Psoas muscle (tissue), 7 donors: ENCODE measurements at regions not wholly inside any gene's neighbourhood (a gene's known extent, or its start where the extent isn't known, plus 50 kb on each side); places are given as distances from the start of the nearest gene placed in this dataset.

Experiments
- ATAC-seq, 4 donors: fragments of 200-7000 bp; cut with Tn5 transposase; one replicate each; pipeline ENCODE4 v1.9.1; 2020; ENCODE audit warnings: moderate library complexity in 3 of 4, mild to moderate bottlenecking in 2 of 4
- DNase-seq, 2 donors: peaks; one replicate each; pipeline ENCODE4 v3.0.0-alpha.2; 2020
- H3K27ac ChIP-seq: fragments of 200-600 bp; one replicate; pipeline ENCODE4 v1.8.0; 2022
- H3K27me3 ChIP-seq, 3 donors: fragments of 200-600 bp in 1 of 3; one replicate each; pipeline versions ENCODE4 v1.6.1 to v1.8.0; 2013 to 2022; ENCODE audit warnings: low read length in 2 of 3, mild to moderate bottlenecking in 2 of 3, moderate library complexity in 1 of 3; ENCODE audit not compliant: insufficient read depth in 3 of 3
- H3K36me3 ChIP-seq, 2 donors: fragments of 200-600 bp in 1 of 2; one replicate each; pipeline versions ENCODE4 v1.6.1 to v1.8.0; 2013 to 2022; ENCODE audit warnings: low read depth in 1 of 2, mild to moderate bottlenecking in 1 of 2, moderate library complexity in 1 of 2; ENCODE audit not compliant: insufficient read depth in 1 of 2
- H3K4me1 ChIP-seq: fragments of 200-600 bp; one replicate; pipeline ENCODE4 v1.8.0; 2022
- H3K4me3 ChIP-seq: fragments of 200-600 bp; one replicate; pipeline ENCODE4 v1.8.0; 2022; ENCODE audit warnings: mild to moderate bottlenecking
- H3K9me3 ChIP-seq: fragments of 200-600 bp; one replicate; pipeline ENCODE4 v1.8.0; 2022
- WGBS, 3 donors: extraction: QIAGEN DNeasy Blood & Tissue Kit; methylation state at CpG; one replicate each; pipeline versions ENCODE4 v1.1.6 to v1.1.7; 2013; 5-methylcytosine and 5-hydroxymethylcytosine counted together
- intact Hi-C, 2 donors: fragments of 100-400 bp; cut with DNase I; formaldehyde crosslinking; loops; one replicate each; pipeline versions ENCODE4 v1.11.0 to v1.14.2; 2022
- TF ChIP-seq, protein P1 (sequence below): fragments of 200-600 bp; IDR thresholded peaks from one replicate; pipeline ENCODE4 v1.8.0; 2022; ENCODE audit warnings: antibody characterized with exemption
- donor health status: healthy with polysubstance abuse.
- donor health status: DM: no; HTN: no; CAD: no; lungs with moderate emphysema.
- donor health status: Bipolar disorder and iron deficiency.
- donor health status: healthy.
- donor health status: DM: yes; HTN: yes; CAD: no.
- donor health status: DM: no; HTN: no; CAD: no.
- donor health status: DM: yes; HTN: yes; CAD: no.

DNA sequence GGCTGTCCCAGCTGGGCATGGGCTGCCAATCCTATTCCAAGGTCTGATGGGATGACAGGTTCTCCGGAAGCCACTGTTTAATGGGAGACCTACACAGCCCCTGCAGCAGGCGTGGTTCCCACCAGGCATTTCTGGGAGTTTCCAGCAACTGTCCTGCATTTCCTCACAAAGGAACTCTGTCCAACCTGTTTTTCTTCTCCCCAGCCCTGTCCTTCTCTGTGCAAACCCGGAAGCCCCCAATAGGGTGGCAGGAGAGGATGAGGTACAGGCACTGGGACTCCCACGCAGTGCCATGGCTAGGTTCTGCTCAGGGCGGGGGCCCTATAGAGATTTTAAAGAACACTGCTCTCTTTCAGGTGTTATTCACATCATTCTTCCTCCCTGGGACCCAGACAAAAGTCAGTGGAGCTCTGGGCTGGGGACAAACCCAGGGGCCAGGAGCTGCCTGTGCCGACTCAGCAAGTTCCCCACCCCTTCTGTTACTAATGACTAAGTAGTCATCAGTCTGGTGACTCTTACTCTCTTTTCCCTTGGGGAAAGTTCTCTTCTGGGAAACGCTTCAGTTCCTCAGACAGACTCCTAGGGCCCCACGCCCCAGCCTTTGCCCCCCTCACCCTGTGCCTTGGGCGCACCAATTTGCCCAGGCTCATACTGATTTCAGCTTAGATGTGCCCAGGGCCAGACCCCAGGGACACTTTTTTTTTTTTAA, 97.7 kb downstream of the CD47 start:
- 86 to 92% (median 86%) methylated on average over 9 of the region's 9 CpGs for WGBS, 3 donors
- DNase-seq (no peak), ATAC-seq (no peak)
- Histone ChIP-seq H3K4me1 (no peaks in the 10 kb centered on the region), H3K27ac (no peak overlapping the region), H3K36me3 (no peaks in the 10 kb centered on the region), H3K27me3 (no peaks in the 10 kb centered on the region), H3K4me3 (no peak overlapping the region), H3K9me3 (no peaks in the 10 kb centered on the region)
- intact Hi-C loops: no loop called here
- TF ChIP-seq, protein P1, sequence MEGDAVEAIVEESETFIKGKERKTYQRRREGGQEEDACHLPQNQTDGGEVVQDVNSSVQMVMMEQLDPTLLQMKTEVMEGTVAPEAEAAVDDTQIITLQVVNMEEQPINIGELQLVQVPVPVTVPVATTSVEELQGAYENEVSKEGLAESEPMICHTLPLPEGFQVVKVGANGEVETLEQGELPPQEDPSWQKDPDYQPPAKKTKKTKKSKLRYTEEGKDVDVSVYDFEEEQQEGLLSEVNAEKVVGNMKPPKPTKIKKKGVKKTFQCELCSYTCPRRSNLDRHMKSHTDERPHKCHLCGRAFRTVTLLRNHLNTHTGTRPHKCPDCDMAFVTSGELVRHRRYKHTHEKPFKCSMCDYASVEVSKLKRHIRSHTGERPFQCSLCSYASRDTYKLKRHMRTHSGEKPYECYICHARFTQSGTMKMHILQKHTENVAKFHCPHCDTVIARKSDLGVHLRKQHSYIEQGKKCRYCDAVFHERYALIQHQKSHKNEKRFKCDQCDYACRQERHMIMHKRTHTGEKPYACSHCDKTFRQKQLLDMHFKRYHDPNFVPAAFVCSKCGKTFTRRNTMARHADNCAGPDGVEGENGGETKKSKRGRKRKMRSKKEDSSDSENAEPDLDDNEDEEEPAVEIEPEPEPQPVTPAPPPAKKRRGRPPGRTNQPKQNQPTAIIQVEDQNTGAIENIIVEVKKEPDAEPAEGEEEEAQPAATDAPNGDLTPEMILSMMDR: no peak

DNA sequence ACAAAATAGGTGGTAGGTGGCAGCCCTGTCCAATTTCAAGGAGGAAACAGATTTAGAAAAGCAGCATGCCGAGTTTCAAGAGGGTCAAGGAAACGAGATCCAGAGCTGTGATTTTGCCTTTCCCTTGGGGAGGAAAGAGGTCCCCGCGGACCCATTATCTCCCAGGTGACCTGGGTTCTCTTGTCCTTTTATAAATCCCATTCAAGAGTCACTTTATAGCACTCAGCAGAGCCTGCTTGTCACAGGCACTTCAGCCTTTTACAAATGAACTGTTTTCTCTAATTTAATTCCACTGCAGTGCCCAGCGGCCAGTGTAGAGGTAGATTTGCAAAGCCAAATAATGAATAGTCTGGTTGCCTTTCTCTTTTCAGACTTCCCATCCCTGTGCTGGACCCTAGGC, 99.9 kb downstream of the CD47 start:
- TF ChIP-seq, protein P1: no peak
- H3K36me3 ChIP-seq: no peaks in the 10 kb centered on the region
- H3K9me3 ChIP-seq: no peaks in the 10 kb centered on the region
- H3K27me3 ChIP-seq: no peaks in the 10 kb centered on the region
- no peak overlapping the region for H3K27ac ChIP-seq
- no peak for DNase-seq
- H3K4me1 ChIP-seq: peaks cover 10% of the 10 kb centered on the region
- WGBS, 3 donors: 91 to 98% (median 93%) methylated on average over 5 of the region's 5 CpGs
- intact Hi-C loops: no loop called here
- ATAC-seq: no peak
- no peak overlapping the region for H3K4me3 ChIP-seq

DNA sequence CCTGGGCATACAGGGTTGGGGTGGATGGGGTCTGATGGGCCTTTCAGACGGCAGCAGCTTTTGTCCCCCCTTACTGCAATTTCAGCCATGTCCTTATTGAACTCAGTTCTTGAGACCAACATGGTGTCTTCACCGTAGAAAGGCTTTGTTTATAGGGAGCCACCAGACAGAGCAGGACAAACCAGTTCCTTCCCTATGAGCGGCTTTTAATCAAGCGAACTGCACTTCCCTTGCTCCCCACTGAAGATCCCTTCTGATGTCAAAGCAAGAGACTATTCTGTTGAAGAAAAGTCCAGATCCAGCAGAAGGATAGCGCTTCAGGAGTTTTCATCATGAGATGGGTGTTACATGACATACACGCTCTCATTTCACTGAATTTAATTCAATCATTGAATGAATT, 100.4 kb downstream of the CD47 start:
- Histone ChIP-seq H3K27ac (no peak overlapping the region), H3K4me1 (peaks cover 10% of the 10 kb centered on the region), H3K27me3 (no peaks in the 10 kb centered on the region), H3K4me3 (no peak overlapping the region), H3K9me3 (no peaks in the 10 kb centered on the region), H3K36me3 (no peaks in the 10 kb centered on the region)
- DNase-seq (no peak), ATAC-seq (no peak)
- TF ChIP-seq, protein P1: no peak
- intact Hi-C loops: no loop called here
- 96 to 98% (median 96%) methylated on average over 6 of the region's 6 CpGs for WGBS, 3 donors

DNA sequence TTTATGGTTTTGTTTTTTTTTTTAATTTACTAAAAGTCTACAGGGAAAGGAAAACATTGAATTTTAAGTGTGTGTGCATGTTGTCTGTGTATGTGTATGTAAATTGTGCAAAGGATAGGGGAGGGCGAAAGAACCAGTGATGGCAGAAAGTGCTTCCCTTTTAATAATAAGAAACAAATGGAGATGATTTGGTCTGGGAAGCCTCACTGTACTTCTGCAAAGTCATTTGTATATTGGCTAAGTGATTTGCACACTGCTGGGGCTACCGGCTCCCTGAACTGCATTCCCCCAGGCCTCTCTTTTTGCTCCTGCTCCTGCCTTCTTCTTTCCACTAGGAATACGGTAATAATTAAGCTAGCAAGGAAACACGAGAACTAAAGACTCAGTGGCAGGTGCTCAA, 101.2 kb downstream of the CD47 start:
- Histone ChIP-seq H3K27me3 (no peaks in the 10 kb centered on the region), H3K4me3 (no peak overlapping the region), H3K4me1 (peaks cover 10% of the 10 kb centered on the region), H3K36me3 (no peaks in the 10 kb centered on the region), H3K9me3 (no peaks in the 10 kb centered on the region), H3K27ac (no peak overlapping the region)
- intact Hi-C loops: no loop called here
- TF ChIP-seq, protein P1: no peak
- no peak for DNase-seq
- WGBS, 3 donors: 49 to 66% (median 54%) methylated on average over 4 of the region's 4 CpGs
- no peak for ATAC-seq
